ENCODE measurements at regions not wholly inside any gene's neighbourhood (a gene's known extent, or its start where the extent isn't known, plus 50 kb on each side); places are given as distances from the start of the nearest gene placed in this dataset.

GRCh38 chr11:28767574-28767973 lies 659.4 kb downstream of the METTL15 start:
- no peak for TF ChIP-seq CTCF (IDR thresholded peaks at IDR 0.05; ENCODE audit: borderline replicate concordance, extremely low read depth, low read length, poor library complexity, severe bottlenecking)
- TF ChIP-seq EZH2 (IDR thresholded peaks at IDR 0.05; ENCODE audit: borderline replicate concordance, low read depth, low read length, severe bottlenecking): no peak

Data from DND-41 (cell line).